Activated CD8-positive, alpha-beta memory T cell treated with anti-CD3 and anti-CD28 coated beads, Interleukin-2, amount 50 U/mL, for 4 hours (primary cell): ENCODE measurements at regions not wholly inside any gene's neighbourhood (a gene's known extent, or its start where the extent isn't known, plus 50 kb on each side); places are given as distances from the start of the nearest gene placed in this dataset.
"Not testable (repeated sequence)": the region's sequence is repeated elsewhere in the genome, so short reads cannot be mapped to it uniquely, and the experiment has no call there.

Experiments
- DNase-seq: peaks from one replicate; pipeline ENCODE4 v3.0.0-alpha.2; 2020

DNA sequence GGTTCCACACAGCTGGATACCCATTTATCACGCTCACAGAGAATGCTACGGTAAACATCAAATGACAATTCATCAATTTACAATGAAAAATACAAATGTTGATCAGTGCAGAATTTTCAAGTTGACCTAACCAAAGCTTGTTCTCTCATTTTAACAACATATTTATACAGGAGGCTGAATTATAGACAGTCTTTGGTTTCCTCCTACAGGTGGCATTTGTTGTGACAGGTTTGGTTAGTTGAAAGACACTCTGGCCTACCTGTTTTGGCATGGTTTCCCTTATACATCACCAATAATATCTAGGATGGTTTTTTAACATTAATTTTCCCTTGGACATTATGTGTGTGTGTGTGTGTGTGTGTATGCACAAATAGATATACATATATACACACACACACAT, 642.5 kb upstream of the MMS22L start:
- no peak for DNase-seq

- DNase-seq = no peak
These were observed 656.6 kb upstream of the MMS22L start for GRCh38 chr6:97939440-97940168.

DNA sequence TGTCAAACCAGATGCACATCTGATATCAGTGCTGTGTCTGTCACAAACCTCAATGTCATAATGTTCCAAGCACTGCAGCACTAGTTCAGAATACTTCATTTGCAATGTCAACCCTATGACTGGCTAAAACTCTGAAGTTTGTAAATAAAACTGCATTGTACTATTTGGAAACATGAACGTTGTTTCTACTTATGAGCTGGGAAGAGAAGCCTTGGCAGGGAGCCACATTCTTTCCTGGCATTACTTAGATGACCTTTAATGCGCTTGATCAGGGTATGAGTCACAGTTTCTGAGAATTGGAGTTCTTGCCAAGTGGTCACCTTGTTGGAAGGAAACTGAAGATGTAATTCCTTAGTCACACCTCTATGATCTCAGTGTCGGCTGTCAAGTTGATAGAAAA, 664.8 kb upstream of the MMS22L start:
- no peak for DNase-seq

- DNase-seq = no peak
These were observed 675.1 kb upstream of the MMS22L start for GRCh38 chr6:97958134-97958533.

GRCh38 chr6:97963193-97963592, 680.2 kb upstream of the MMS22L start:
- DNase-seq = no peak

GRCh38 chr6:97969065-97969464, 686.0 kb upstream of the MMS22L start:
- DNase-seq = no peak

GRCh38 chr6:97977084-97977483, 694.1 kb upstream of the MMS22L start:
- DNase-seq = no peak

- DNase-seq = no peak
These were observed 695.8 kb upstream of the MMS22L start for GRCh38 chr6:97978855-97979271.

GRCh38 chr6:97979285-97979684, 696.3 kb upstream of the MMS22L start:
- DNase-seq = not testable (repeated sequence)

DNA sequence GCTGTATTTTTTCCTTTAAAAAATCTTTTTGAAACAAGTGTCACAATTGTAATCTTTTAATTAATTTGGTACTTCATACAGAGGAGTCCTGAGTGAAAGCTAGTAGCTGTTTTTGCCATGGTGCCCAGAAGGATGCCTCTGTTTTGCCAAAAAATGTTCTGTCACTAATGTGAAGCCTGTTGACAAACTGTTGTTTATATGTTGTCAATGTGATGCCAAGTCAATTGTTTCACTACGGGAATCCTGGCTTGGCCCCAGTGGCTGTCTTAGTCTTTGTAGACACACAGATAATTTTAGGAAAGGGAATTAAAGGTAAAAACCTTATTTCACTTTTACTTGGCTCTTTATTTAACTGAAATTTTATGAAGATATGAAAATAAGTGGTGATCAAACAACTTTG, 706.4 kb upstream of the MMS22L start:
- no peak for DNase-seq

DNA sequence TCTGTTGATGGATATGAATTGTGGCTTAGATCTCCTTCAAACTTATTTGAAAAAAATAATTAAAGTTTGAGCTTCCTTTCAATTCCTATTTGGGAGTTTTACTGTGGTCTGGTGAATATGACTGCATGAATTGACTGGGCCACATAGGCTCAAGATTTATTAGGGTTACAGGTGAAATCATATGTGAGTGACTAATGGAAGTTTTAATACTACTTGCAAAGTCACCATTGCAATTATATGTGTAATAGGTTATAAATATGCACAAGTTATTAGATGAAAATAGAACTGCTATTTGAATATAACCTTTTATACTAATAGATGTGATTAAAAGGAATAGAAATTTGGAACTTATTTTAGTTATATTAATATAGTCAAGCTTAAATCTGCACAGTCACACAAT, 712.1 kb upstream of the MMS22L start:
- DNase-seq = no peak

- DNase-seq = no peak
These were observed 719.7 kb upstream of the MMS22L start for GRCh38 chr6:98002678-98003077.

GRCh38 chr6:98014442-98015201, 731.6 kb upstream of the MMS22L start:
- DNase-seq = no peak

DNA sequence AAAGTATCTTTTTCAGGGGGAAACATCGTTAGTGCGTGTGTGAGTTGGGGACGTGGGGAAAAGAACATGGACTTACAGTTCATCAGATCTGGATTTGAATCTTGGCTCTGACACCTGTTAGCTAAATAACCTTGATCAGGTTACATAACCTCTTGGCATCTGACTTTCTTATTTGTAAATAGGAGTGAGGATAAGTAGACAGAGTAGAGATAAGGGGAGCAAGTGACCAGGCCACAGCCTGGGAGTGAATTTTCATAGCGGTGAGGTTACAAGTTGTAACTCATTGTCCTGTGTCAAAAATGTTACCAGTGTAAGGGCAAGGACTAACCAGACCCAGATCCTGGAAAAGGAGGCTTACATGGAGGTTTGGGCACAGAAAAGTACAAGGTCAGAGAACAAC, 733.5 kb upstream of the MMS22L start:
- no peak for DNase-seq

- DNase-seq = no peak
These were observed 737.2 kb upstream of the MMS22L start for GRCh38 chr6:98020222-98020621.

GRCh38 chr6:98024359-98024758, 741.3 kb upstream of the MMS22L start:
- DNase-seq = no peak

- no peak for DNase-seq
These were observed 744.9 kb upstream of the MMS22L start for GRCh38 chr6:98027898-98028297.

DNA sequence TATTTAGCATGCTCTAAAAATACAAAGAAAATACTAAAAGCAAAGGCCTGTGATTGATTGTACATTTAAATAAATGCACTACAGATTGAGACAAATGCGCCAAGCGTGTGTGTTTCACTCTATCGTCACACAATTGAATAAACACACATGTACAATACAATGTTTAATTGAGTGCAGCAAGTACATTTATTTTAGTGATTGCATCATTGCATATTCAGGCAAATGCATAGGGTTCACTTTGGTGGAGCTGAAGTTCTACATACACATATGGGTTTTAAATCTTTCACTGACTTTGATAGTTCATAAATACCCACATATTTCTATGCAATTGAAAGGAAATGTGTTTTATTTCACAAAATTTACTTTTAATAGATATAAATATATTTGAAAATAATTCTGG, 750.6 kb upstream of the MMS22L start:
- no peak for DNase-seq

GRCh38 chr6:98036344-98036923, 753.4 kb upstream of the MMS22L start:
- DNase-seq = no peak

DNA sequence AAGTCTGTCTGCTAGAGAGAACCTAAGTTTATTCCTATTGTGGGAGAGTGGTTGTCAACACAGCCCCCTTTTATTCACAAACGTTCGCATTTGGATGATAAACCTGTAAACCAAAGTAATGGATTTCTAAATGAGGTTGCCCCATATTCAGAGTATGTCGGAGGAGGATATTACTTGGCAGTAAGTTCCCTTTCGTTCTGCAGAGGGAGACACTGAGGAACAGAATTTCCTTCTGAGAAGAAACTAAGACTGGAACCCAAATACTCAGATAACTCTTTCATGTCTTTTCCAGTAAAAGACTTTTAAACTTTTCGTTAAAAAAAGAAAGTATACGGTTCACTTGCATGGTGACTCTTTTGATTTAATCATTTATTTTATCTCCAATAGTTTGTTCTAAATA, 754.6 kb upstream of the MMS22L start:
- DNase-seq = no peak

DNA sequence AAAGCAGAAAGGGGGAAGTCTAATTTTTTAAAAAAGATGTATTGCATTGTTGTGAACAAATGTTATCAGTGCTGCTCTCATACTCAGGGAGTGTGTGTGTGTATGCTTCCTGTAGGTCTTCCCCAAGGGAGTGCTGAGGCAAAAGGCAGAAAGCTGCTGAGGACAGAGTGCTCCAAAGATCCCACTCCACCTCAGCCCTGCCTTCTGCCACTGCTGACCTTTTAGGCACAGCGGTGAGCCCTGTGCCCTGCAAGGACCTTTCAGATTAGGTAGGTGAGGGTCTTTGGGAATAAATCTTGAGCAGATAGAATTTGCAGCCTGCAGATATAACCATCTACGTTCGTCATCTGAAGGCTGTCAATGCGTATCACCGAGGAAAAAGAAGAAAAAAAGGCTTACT, 756.4 kb upstream of the MMS22L start:
- DNase-seq = no peak

- no peak for DNase-seq
These were observed 757.0 kb upstream of the MMS22L start for GRCh38 chr6:98039904-98040607.

DNA sequence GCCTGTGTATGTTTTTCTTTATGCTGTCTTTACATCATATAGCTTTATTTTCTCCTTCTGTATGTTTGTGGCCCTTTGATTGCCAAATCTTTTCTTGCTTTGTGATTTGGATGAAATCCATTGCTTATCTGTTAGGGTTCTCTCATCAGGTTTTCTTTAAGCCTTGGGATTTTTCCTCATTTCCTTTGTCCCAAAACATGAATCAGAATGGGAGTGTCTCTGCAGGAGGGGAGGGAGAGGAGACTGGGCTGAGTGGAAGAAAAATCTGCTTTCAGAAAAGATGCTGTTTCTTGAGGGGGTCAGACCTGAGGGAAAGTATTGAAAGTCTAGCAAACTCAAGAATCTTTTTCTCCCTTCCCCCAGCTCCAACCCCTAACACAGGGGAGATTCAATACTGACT, 758.0 kb upstream of the MMS22L start:
- no peak for DNase-seq

- DNase-seq = no peak
These were observed 758.9 kb upstream of the MMS22L start for GRCh38 chr6:98041921-98042320.
